DND-41 (cell line): ENCODE measurements at regions not wholly inside any gene's neighbourhood (a gene's known extent, or its start where the extent isn't known, plus 50 kb on each side); places are given as distances from the start of the nearest gene placed in this dataset.

Experiments used
- EZH2 ChIP-seq: IDR thresholded peaks from 3 replicates; pipeline ENCODE4 v1.6.1; 2012; ENCODE audit warnings: borderline replicate concordance, low read depth, mild to moderate bottlenecking, moderate library complexity, low read length, inconsistent platforms; ENCODE audit not compliant: severe bottlenecking
- TF ChIP-seq, protein P1 (sequence below): IDR thresholded peaks from 2 replicates; pipeline ENCODE4 v1.5.1; 2012; ENCODE audit warnings: borderline replicate concordance, low read length, moderate library complexity, mild to moderate bottlenecking; ENCODE audit not compliant: poor library complexity, severe bottlenecking; ENCODE audit errors: extremely low read depth

- TF ChIP-seq, protein P1, sequence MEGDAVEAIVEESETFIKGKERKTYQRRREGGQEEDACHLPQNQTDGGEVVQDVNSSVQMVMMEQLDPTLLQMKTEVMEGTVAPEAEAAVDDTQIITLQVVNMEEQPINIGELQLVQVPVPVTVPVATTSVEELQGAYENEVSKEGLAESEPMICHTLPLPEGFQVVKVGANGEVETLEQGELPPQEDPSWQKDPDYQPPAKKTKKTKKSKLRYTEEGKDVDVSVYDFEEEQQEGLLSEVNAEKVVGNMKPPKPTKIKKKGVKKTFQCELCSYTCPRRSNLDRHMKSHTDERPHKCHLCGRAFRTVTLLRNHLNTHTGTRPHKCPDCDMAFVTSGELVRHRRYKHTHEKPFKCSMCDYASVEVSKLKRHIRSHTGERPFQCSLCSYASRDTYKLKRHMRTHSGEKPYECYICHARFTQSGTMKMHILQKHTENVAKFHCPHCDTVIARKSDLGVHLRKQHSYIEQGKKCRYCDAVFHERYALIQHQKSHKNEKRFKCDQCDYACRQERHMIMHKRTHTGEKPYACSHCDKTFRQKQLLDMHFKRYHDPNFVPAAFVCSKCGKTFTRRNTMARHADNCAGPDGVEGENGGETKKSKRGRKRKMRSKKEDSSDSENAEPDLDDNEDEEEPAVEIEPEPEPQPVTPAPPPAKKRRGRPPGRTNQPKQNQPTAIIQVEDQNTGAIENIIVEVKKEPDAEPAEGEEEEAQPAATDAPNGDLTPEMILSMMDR: no peak
- TF ChIP-seq EZH2: no peak
Measured at GRCh38 chr14:49051328-49052060, 534.7 kb downstream of the RPS29 start.
